SK-N-SH (cell line): ENCODE measurements at regions not wholly inside any gene's neighbourhood (a gene's known extent, or its start where the extent isn't known, plus 50 kb on each side); places are given as distances from the start of the nearest gene placed in this dataset.
"Not testable (repeated sequence)": the region's sequence is repeated elsewhere in the genome, so short reads cannot be mapped to it uniquely, and the experiment has no call there.

Experiments used
- RAD21 ChIP-seq: IDR thresholded peaks from 2 replicates; pipeline ENCODE4 v1.6.1; 2012; ENCODE audit warnings: mild to moderate bottlenecking, low read length
- TAF1 ChIP-seq: IDR thresholded peaks from 2 replicates; pipeline ENCODE4 v1.6.1; 2012; ENCODE audit warnings: low read depth, mild to moderate bottlenecking, low read length, moderate library complexity, borderline replicate concordance
- USF1 ChIP-seq: IDR thresholded peaks from 2 replicates; pipeline ENCODE4 v1.4.0; 2012; ENCODE audit warnings: low read depth, borderline replicate concordance

GRCh38 chr13:54082309-54082708, 1053.7 kb downstream of the OLFM4 start:
- TF ChIP-seq USF1, RAD21, TAF1: not testable (repeated sequence)
